GM18907 (cell line): ENCODE measurements at regions not wholly inside any gene's neighbourhood (a gene's known extent, or its start where the extent isn't known, plus 50 kb on each side); places are given as distances from the start of the nearest gene placed in this dataset.
"Not testable (repeated sequence)": the region's sequence is repeated elsewhere in the genome, so short reads cannot be mapped to it uniquely, and the experiment has no call there.

Source experiments
- ATAC-seq: cut with Tn5 transposase; IDR thresholded peaks from one replicate; pipeline ENCODE4 v1.9.1; 2021; ENCODE audit warnings: mild to moderate bottlenecking, moderate library complexity; ENCODE audit not compliant: unreplicated experiment

GRCh38 chr2:155600296-155600695 lies 732.2 kb downstream of the NR4A2 start:
- ATAC-seq, result no peak

GRCh38 chr2:155599834-155600233 lies 732.7 kb downstream of the NR4A2 start:
- ATAC-seq, result no peak

- ATAC-seq, result no peak
Measured at GRCh38 chr2:155583674-155584195, 748.8 kb downstream of the NR4A2 start.

GRCh38 chr2:155574941-155575340 lies 757.6 kb downstream of the NR4A2 start:
- ATAC-seq, result no peak

GRCh38 chr2:155547571-155547970 lies 785.0 kb downstream of the NR4A2 start:
- ATAC-seq, result no peak

GRCh38 chr2:155546721-155547555 lies 785.6 kb downstream of the NR4A2 start:
- ATAC-seq, result no peak

- not testable (repeated sequence) for ATAC-seq
Measured at GRCh38 chr2:155539028-155539427, 793.5 kb downstream of the NR4A2 start.

GRCh38 chr2:155528034-155528433 lies 804.5 kb downstream of the NR4A2 start:
- no peak for ATAC-seq

GRCh38 chr2:155525199-155525598 lies 807.3 kb downstream of the NR4A2 start:
- no peak for ATAC-seq

GRCh38 chr2:155519529-155520130 lies 812.9 kb downstream of the NR4A2 start:
- no peak for ATAC-seq

GRCh38 chr2:155518094-155518493 lies 814.4 kb downstream of the NR4A2 start:
- no peak for ATAC-seq

GRCh38 chr2:155517362-155517761 lies 815.2 kb downstream of the NR4A2 start:
- ATAC-seq, result no peak

- no peak for ATAC-seq
Measured at GRCh38 chr2:155513248-155513647, 814.8 kb downstream of the KCNJ3 start.

- no peak for ATAC-seq
Measured at GRCh38 chr2:155502766-155503165, 804.3 kb downstream of the KCNJ3 start.

- no peak for ATAC-seq
Measured at GRCh38 chr2:155498106-155498505, 799.6 kb downstream of the KCNJ3 start.

- ATAC-seq, result no peak
Measured at GRCh38 chr2:155494744-155495143, 796.2 kb downstream of the KCNJ3 start.

- no peak for ATAC-seq
Measured at GRCh38 chr2:155485141-155485842, 786.8 kb downstream of the KCNJ3 start.

GRCh38 chr2:155481141-155481540 lies 782.6 kb downstream of the KCNJ3 start:
- ATAC-seq, result no peak

GRCh38 chr2:155472018-155472417 lies 773.5 kb downstream of the KCNJ3 start:
- ATAC-seq, result not testable (repeated sequence)

GRCh38 chr2:155456222-155456621 lies 757.7 kb downstream of the KCNJ3 start:
- no peak for ATAC-seq

- ATAC-seq, result no peak
Measured at GRCh38 chr2:155442755-155443372, 744.4 kb downstream of the KCNJ3 start.
